Testis (tissue), 2 donors: ENCODE measurements at regions not wholly inside any gene's neighbourhood (a gene's known extent, or its start where the extent isn't known, plus 50 kb on each side); places are given as distances from the start of the nearest gene placed in this dataset.

Source experiments
- POLR2A ChIP-seq: fragments of 450-650 bp; IDR thresholded peaks from one replicate; pipeline ENCODE4 v1.6.1; 2017; ENCODE audit warnings: antibody characterized with exemption, mild to moderate bottlenecking, moderate library complexity
- TF ChIP-seq, protein P1 (sequence below), 3 experiments: fragments of 450-650 bp in 2 of 3; fragments of 200-600 bp in 1 of 3; sonication (generic) in 1 of 3; IDR thresholded peaks; one replicate each; pipeline ENCODE4 v1.5.1; 2016 to 2019; ENCODE audit warnings: antibody characterized with exemption in 3 of 3, mild to moderate bottlenecking in 2 of 3, moderate library complexity in 1 of 3

DNA sequence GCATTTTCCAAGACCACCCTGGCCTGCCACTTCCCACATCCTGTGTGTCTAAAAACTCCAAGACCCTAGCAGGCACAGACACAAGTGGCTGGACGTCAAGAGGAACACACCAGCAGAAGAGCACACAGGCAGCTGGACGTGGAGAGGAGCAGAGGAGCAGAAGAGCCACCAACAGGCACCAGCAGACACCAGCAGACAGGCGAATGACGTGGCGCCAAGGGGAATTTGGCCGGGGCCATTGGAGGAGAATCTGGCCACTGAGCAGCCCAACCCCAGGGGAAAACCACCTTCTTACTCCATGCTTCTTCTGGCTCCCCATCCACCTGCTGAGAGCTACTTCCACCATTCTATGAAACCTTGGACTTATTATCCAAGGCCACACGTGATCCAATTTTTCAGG lies 243.1 kb upstream of the CTSO start:
- no peak for TF ChIP-seq POLR2A
- TF ChIP-seq, protein P1, sequence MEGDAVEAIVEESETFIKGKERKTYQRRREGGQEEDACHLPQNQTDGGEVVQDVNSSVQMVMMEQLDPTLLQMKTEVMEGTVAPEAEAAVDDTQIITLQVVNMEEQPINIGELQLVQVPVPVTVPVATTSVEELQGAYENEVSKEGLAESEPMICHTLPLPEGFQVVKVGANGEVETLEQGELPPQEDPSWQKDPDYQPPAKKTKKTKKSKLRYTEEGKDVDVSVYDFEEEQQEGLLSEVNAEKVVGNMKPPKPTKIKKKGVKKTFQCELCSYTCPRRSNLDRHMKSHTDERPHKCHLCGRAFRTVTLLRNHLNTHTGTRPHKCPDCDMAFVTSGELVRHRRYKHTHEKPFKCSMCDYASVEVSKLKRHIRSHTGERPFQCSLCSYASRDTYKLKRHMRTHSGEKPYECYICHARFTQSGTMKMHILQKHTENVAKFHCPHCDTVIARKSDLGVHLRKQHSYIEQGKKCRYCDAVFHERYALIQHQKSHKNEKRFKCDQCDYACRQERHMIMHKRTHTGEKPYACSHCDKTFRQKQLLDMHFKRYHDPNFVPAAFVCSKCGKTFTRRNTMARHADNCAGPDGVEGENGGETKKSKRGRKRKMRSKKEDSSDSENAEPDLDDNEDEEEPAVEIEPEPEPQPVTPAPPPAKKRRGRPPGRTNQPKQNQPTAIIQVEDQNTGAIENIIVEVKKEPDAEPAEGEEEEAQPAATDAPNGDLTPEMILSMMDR (IDR thresholded peaks at IDR 0.05), result no peak
